SK-N-SH (cell line): ENCODE measurements at regions not wholly inside any gene's neighbourhood (a gene's known extent, or its start where the extent isn't known, plus 50 kb on each side); places are given as distances from the start of the nearest gene placed in this dataset.

Experiments used
- CTCF ChIA-PET: fragments of 300-600, 350-600 bp; formaldehyde crosslinking; extraction: SDS; loops from one replicate; lab custom pipeline; 2021; lab: Yijun Ruan, JAX
- POLR2A ChIA-PET: fragments of 350-600 bp; sonication (Branson Sonifier 250); formaldehyde crosslinking; extraction: SDS; loops from one replicate; lab custom pipeline; 2020; ENCODE audit warnings: antibody characterized with exemption, inconsistent platforms; lab: Yijun Ruan, JAX
- DNase-seq: peaks from one replicate; pipeline ENCODE4 v3.0.0; 2012
- H2AFZ ChIP-seq: fragments of 200-600 bp; sonication (generic); 2 replicates; pipeline ENCODE4 v1.8.1; 2016; ENCODE audit warnings: antibody characterized with exemption, mild to moderate bottlenecking, low read depth
- H3F3A ChIP-seq: fragments of 200-600 bp; sonication (generic); replicated peaks from 2 replicates; pipeline ENCODE3; 2016; ENCODE audit warnings: antibody characterized with exemption, mild to moderate bottlenecking; ENCODE audit not compliant: insufficient read depth
- H3K27ac ChIP-seq, 2 experiments: fragments of 200-500 bp in 1 of 2; fragments of 200-600 bp in 1 of 2; sonication (Bioruptor generic) in 1 of 2; sonication (generic), shearing (Covaris generic) in 1 of 2; 2 replicates each; pipeline versions ENCODE4 v1.5.1 to v1.6.1; 2014 to 2016; ENCODE audit warnings: low read depth in 2 of 2, inconsistent platforms in 1 of 2, low read length in 1 of 2, mild to moderate bottlenecking in 1 of 2, mixed read lengths in 1 of 2
- H3K27me3 ChIP-seq: fragments of 200-600 bp; sonication (generic), shearing (Covaris generic); 2 replicates; pipeline ENCODE4 v1.6.1; 2016; ENCODE audit warnings: mixed run types; ENCODE audit not compliant: insufficient read depth
- H3K36me3 ChIP-seq, 2 experiments: fragments of 200-500 bp in 1 of 2; fragments of 200-600 bp in 1 of 2; sonication (Bioruptor generic) in 1 of 2; sonication (generic) in 1 of 2; replicated peaks in 1 of 2; 2 replicates each; pipeline versions ENCODE3 to v1.5.1; 2014 to 2016; ENCODE audit warnings: low read length in 1 of 2, mild to moderate bottlenecking in 1 of 2; ENCODE audit not compliant: insufficient read depth in 2 of 2, control insufficient read depth in 1 of 2
- H3K4me1 ChIP-seq, 2 experiments: fragments of 200-500 bp in 1 of 2; fragments of 200-600 bp in 1 of 2; sonication (Bioruptor generic) in 1 of 2; sonication (generic), shearing (Covaris generic) in 1 of 2; 2 replicates each; pipeline versions ENCODE4 v1.5.1 to v1.6.1; 2014 to 2016; ENCODE audit warnings: low read depth in 1 of 2, low read length in 1 of 2, mixed run types in 1 of 2; ENCODE audit not compliant: insufficient read depth in 2 of 2, control insufficient read depth in 1 of 2
- H3K4me2 ChIP-seq: fragments of 200-600 bp; sonication (generic), shearing (Covaris generic); 2 replicates; pipeline ENCODE4 v1.6.1; 2017; ENCODE audit warnings: mixed run types
- H3K4me3 ChIP-seq, 2 experiments: fragments of 200-500 bp in 1 of 2; fragments of 200-600 bp in 1 of 2; sonication (Bioruptor generic) in 1 of 2; sonication (generic), shearing (Covaris generic) in 1 of 2; 2 replicates each; pipeline versions ENCODE4 v1.5.1 to v1.8.1; 2014 to 2016; ENCODE audit warnings: low read depth in 2 of 2, inconsistent platforms in 1 of 2, low read length in 1 of 2, mild to moderate bottlenecking in 1 of 2, mixed read lengths in 1 of 2, moderate library complexity in 1 of 2
- H3K79me2 ChIP-seq: fragments of 200-600 bp; sonication (generic); 2 replicates; pipeline ENCODE4 v1.8.1; 2017; ENCODE audit warnings: mild to moderate bottlenecking; ENCODE audit not compliant: insufficient read depth
- H3K9ac ChIP-seq: fragments of 200-600 bp; sonication (generic); 2 replicates; pipeline ENCODE4 v1.6.1; 2017; ENCODE audit warnings: mixed run types
- H3K9me2 ChIP-seq: fragments of 200-600 bp; sonication (generic); 2 replicates; pipeline ENCODE4 v1.6.1; 2017; ENCODE audit warnings: mixed run types
- H3K9me3 ChIP-seq: fragments of 200-600 bp; sonication (generic); 2 replicates; pipeline ENCODE4 v1.6.1; 2017; ENCODE audit warnings: mixed run types, mild to moderate bottlenecking, moderate library complexity
- H4K20me1 ChIP-seq: fragments of 200-600 bp; sonication (generic); 2 replicates; pipeline ENCODE4 v1.6.1; 2017; ENCODE audit warnings: mild to moderate bottlenecking, mixed run types; ENCODE audit not compliant: insufficient read depth
- CHD2 ChIP-seq: fragments of 150-350 bp; IDR thresholded peaks from 2 replicates; pipeline ENCODE4 v1.6.1; 2018; ENCODE audit warnings: low read length; ENCODE audit not compliant: partially characterized antibody
- FOXM1 ChIP-seq: IDR thresholded peaks from 2 replicates; pipeline ENCODE4 v1.4.0; 2012; ENCODE audit warnings: low read depth, mild to moderate bottlenecking
- GATA2 ChIP-seq: sonication (generic); formaldehyde crosslinking; IDR thresholded peaks from 2 replicates; pipeline ENCODE4 v1.5.0; 2020; ENCODE audit warnings: mild to moderate bottlenecking, missing genetic modification reagents
- IRF3 ChIP-seq: fragments of 150-350 bp; IDR thresholded peaks from 2 replicates; pipeline ENCODE4 v1.6.1; 2016; ENCODE audit warnings: mild to moderate bottlenecking, low read depth, low read length
- MEF2A ChIP-seq: IDR thresholded peaks from 2 replicates; pipeline ENCODE4 v1.4.0; 2012; ENCODE audit warnings: low read depth, borderline replicate concordance
- NFIC ChIP-seq: IDR thresholded peaks from 2 replicates; pipeline ENCODE4 v1.4.0; 2012; ENCODE audit warnings: borderline replicate concordance
- RXRA ChIP-seq: IDR thresholded peaks from 2 replicates; pipeline ENCODE4 v1.4.0; 2012; ENCODE audit warnings: low read depth, mild to moderate bottlenecking, borderline replicate concordance
- SIN3A ChIP-seq: IDR thresholded peaks from 2 replicates; pipeline ENCODE4 v1.6.1; 2012; ENCODE audit warnings: low read depth, mild to moderate bottlenecking, low read length, moderate library complexity, borderline replicate concordance
- SMC3 ChIP-seq: IDR thresholded peaks from 2 replicates; pipeline ENCODE4 v1.6.1; 2012; ENCODE audit warnings: low read depth, low read length, improper control_type of control experiment
- TCF12 ChIP-seq: IDR thresholded peaks from 2 replicates; pipeline ENCODE4 v1.4.0; 2012
- ZBTB33 ChIP-seq: IDR thresholded peaks from 2 replicates; pipeline ENCODE4 v1.4.0; 2012; ENCODE audit warnings: low read depth, borderline replicate concordance
- WGBS: methylation state at CpG from one replicate; pipeline ENCODE4 v1.1.6; 2017; ENCODE audit warnings: low lambda C conversion rate; 5-methylcytosine and 5-hydroxymethylcytosine counted together
- TF ChIP-seq, protein P1 (sequence below): fragments of 150-350 bp; IDR thresholded peaks from 2 replicates; pipeline ENCODE4 v1.6.1; 2017; ENCODE audit warnings: antibody characterized with exemption, low read length, low read depth, borderline replicate concordance
- TF ChIP-seq, protein P2 (sequence below): IDR thresholded peaks from 2 replicates; pipeline ENCODE4 v1.4.0; 2012; ENCODE audit warnings: low read depth, borderline replicate concordance

- H3F3A ChIP-seq = no peaks in the 10 kb centered on the region
- H3K4me3 ChIP-seq = no peak overlapping the region
- H3K9me3 ChIP-seq = no peaks in the 10 kb centered on the region
- POLR2A ChIA-PET = no interaction called here
- no peak for DNase-seq
- no peak overlapping the region for H2AFZ ChIP-seq
- no peaks in the 10 kb centered on the region for H3K4me1 ChIP-seq
- H4K20me1 ChIP-seq = no peaks in the 10 kb centered on the region
- no peak overlapping the region for H3K27ac ChIP-seq
- no peak overlapping the region for H3K4me2 ChIP-seq
- no peaks in the 10 kb centered on the region for H3K27me3 ChIP-seq
- WGBS = 24% methylated on average over 1 of the region's 1 CpG
- no peaks in the 10 kb centered on the region for H3K79me2 ChIP-seq
- H3K36me3 ChIP-seq = no peaks in the 10 kb centered on the region
- no peaks in the 10 kb centered on the region for H3K9me2 ChIP-seq
- CTCF ChIA-PET = no interaction called here
- TF ChIP-seq MEF2A = no peak
- H3K9ac ChIP-seq = no peak overlapping the region
These were observed 273.7 kb upstream of the NFIA start for GRCh38 chr1:60808676-60809075.

DNA sequence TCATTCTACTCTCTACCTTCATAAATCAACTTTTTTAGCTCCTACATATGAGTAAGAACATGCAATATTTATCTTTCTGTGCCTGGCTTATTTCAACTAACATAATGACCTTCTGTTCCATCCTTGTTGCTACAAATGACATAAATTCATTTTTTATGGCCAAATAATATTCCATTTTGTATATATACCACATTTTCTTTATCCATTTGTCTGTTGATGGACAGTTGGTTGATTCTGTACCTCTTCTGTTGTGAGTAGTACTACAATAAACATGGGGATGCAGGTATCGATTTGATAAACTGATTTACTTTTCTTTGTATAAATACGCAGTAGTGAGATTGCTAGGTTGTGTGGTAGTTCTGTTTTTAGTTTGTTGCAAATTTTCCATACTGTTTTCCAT is 279.5 kb upstream of the NFIA start:
- H3K9me2 ChIP-seq = no peaks in the 10 kb centered on the region
- H3K36me3 ChIP-seq = no peaks in the 10 kb centered on the region
- no peaks in the 10 kb centered on the region for H3K27me3 ChIP-seq
- H3K27ac ChIP-seq = no peak overlapping the region
- POLR2A ChIA-PET = no interaction called here
- no peak overlapping the region for H3K9ac ChIP-seq
- no peak overlapping the region for H2AFZ ChIP-seq
- no peaks in the 10 kb centered on the region for H3F3A ChIP-seq
- TF ChIP-seq IRF3 = no peak
- CTCF ChIA-PET = no interaction called here
- H3K79me2 ChIP-seq = no peaks in the 10 kb centered on the region
- WGBS = 80% methylated on average over 2 of the region's 2 CpGs
- H3K4me3 ChIP-seq = no peak overlapping the region
- DNase-seq = no peak
- no peaks in the 10 kb centered on the region for H4K20me1 ChIP-seq
- no peaks in the 10 kb centered on the region; a peak in 1 of 4 replicates for H3K4me1 ChIP-seq
- no peak overlapping the region for H3K4me2 ChIP-seq
- H3K9me3 ChIP-seq = no peaks in the 10 kb centered on the region

DNA sequence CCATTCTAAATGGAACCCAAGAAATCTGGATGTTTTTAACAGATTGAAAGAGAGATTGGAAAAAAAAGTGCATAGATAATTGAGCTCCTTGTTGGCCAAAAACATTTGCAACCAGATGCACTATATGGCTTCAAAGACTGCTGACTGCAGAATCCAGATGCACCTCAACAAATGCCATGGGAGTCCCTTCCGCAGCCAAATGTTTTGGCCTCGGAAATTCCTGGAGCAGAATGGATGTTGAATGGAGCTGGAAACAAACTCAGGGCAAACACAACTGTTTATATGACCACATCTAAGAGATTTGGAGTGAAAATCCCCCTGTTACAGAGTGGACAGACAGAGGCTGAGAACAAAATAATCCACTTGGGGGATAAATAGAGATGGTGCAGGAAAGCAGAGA is 285.0 kb upstream of the NFIA start:
- Histone ChIP-seq H3K4me3 (no peak overlapping the region), H4K20me1 (no peaks in the 10 kb centered on the region), H3K4me2 (no peak overlapping the region), H3K27me3 (no peaks in the 10 kb centered on the region), H3F3A (no peaks in the 10 kb centered on the region), H3K27ac (no peak overlapping the region), H2AFZ (no peak overlapping the region), H3K4me1 (no peaks in the 10 kb centered on the region; a peak in 1 of 4 replicates), H3K36me3 (no peaks in the 10 kb centered on the region), H3K9ac (no peak overlapping the region), H3K9me3 (no peaks in the 10 kb centered on the region), H3K79me2 (no peaks in the 10 kb centered on the region), H3K9me2 (no peaks in the 10 kb centered on the region)
- WGBS = 42% methylated on average over 2 of the region's 2 CpGs
- TF ChIP-seq GATA2 = no peak
- no peak for TF ChIP-seq TCF12
- no peak for TF ChIP-seq NFIC
- TF ChIP-seq, protein P1, sequence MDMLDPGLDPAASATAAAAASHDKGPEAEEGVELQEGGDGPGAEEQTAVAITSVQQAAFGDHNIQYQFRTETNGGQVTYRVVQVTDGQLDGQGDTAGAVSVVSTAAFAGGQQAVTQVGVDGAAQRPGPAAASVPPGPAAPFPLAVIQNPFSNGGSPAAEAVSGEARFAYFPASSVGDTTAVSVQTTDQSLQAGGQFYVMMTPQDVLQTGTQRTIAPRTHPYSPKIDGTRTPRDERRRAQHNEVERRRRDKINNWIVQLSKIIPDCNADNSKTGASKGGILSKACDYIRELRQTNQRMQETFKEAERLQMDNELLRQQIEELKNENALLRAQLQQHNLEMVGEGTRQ = no peak
- TF ChIP-seq SIN3A = no peak
- TF ChIP-seq, protein P2, sequence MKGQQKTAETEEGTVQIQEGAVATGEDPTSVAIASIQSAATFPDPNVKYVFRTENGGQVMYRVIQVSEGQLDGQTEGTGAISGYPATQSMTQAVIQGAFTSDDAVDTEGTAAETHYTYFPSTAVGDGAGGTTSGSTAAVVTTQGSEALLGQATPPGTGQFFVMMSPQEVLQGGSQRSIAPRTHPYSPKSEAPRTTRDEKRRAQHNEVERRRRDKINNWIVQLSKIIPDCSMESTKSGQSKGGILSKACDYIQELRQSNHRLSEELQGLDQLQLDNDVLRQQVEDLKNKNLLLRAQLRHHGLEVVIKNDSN = no peak
- no peak for TF ChIP-seq CHD2
- TF ChIP-seq FOXM1 = no peak
- TF ChIP-seq RXRA = no peak
- no peak for TF ChIP-seq ZBTB33
- no peak for TF ChIP-seq SMC3
- no peak for DNase-seq
- CTCF ChIA-PET = interaction anchor here (1.0 to 1.5 kb wide), 4 partner anchors 13 to 516 kb away, joined by 3 to 4 read pairs (median 4); no protein-coding TSS in a partner anchor
- POLR2A ChIA-PET = no interaction called here
